ENCODE measurements at regions not wholly inside any gene's neighbourhood (a gene's known extent, or its start where the extent isn't known, plus 50 kb on each side); places are given as distances from the start of the nearest gene placed in this dataset.

DNA sequence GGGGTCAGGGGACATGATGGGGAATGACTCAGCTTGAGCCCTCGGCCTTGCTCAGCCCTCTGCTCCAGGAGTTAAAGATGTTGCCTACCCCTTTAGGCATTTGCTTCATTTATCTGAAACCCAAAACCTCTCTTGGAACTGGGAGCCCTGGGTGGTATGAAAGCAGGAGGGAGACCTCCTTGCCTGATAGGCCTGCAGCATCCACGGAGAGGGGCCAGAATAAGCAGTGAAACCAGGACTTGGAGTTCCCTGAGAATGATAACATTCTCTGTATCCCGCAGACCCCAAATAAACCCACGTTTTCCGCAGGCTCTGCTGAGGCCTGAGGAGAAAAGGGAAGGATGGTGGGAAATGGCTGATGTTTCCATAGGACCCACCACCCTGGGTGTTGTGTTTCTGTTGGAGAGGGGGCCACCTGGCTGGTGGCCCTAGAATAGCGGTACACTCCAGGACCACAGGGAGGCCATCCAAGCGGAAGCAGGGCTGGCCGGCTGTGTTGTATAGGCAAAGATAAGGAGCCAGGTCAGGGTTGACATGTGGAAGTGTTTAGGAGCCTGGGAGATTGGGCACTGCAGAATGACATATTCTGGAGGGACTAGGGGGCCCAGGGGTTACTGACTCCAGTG lies 77.4 kb downstream of the FOXD2 start:
- Histone ChIP-seq H3K9me3 (ENCODE audit: control insufficient read depth, low read depth, low read length) (no peaks in the 10 kb centered on the region), H3K9ac (ENCODE audit: extremely low read depth, insufficient read length, low read length) (no peak overlapping the region), H4K91ac (ENCODE audit: insufficient read length, low read depth, low read length) (no peak overlapping the region), H2AFZ (ENCODE audit: low read length) (no peak overlapping the region), H3K4me1 (ENCODE audit: insufficient read depth, low read length) (no peaks in the 10 kb centered on the region), H3K23ac (ENCODE audit: insufficient read length, low read depth, low read length) (no peak overlapping the region), H3K79me2 (ENCODE audit: insufficient read depth, low read length) (no peaks in the 10 kb centered on the region), H3T11ph (ENCODE audit: low read length) (no peak overlapping the region), H2BK15ac (ENCODE audit: low read depth, low read length) (no peak overlapping the region), H4K8ac (replicated peaks; ENCODE audit: insufficient read length, low read depth, low read length) (no peak overlapping the region), H2BK120ac (ENCODE audit: low read depth, low read length, poor library complexity, severe bottlenecking) (no peak overlapping the region), H3K4me2 (ENCODE audit: insufficient read depth, insufficient read length, low read length) (no peak overlapping the region), H3K14ac (ENCODE audit: insufficient read depth, low read length) (no peak overlapping the region), H3K18ac (ENCODE audit: insufficient read length, low read depth, low read length) (no peak overlapping the region), H3K23me2 (ENCODE audit: insufficient read length, low read depth, low read length, poor library complexity, severe bottlenecking) (no peaks in the 10 kb centered on the region), H2BK20ac (ENCODE audit: low read depth, low read length, poor library complexity, severe bottlenecking) (no peak overlapping the region), H2BK12ac (ENCODE audit: insufficient read length, low read depth, low read length) (no peak overlapping the region), H3K79me1 (ENCODE audit: insufficient read depth, low read depth, low read length, poor library complexity, severe bottlenecking) (no peaks in the 10 kb centered on the region), H3K56ac (ENCODE audit: insufficient read length, low read depth, low read length) (no peak overlapping the region), H2BK5ac (ENCODE audit: insufficient read length, low read length) (no peak overlapping the region), H4K20me1 (ENCODE audit: control insufficient read depth, insufficient read depth, insufficient read length) (no peaks in the 10 kb centered on the region), H3K27ac (ENCODE audit: insufficient read length, low read depth, low read length) (no peak overlapping the region), H2AK5ac (ENCODE audit: insufficient read length, low read length) (no peak overlapping the region), H3K4ac (ENCODE audit: low read depth, low read length) (no peak overlapping the region), H4K5ac (ENCODE audit: insufficient read length, low read depth, low read length) (no peak overlapping the region), H3K27me3 (ENCODE audit: insufficient read depth, low read length) (peaks cover 4% of the 10 kb centered on the region; the same call in 1 of the 2 replicates)
- Mint-ChIP-seq H3K4me3 (no peak overlapping the region), H3K36me3 (ENCODE audit: insufficient read depth in 1 of 3, low read depth in 3 of 3) (peaks cover 0 to 2% (median 0%) of the 10 kb centered on the region in 3 experiments; a peak in 1 of 7 replicates), H3K9me3 (peaks cover 5 to 9% of the 10 kb centered on the region in 2 experiments; a peak in 3 of 5 replicates), H3K27ac (no peak overlapping the region), H3K27me3 (ENCODE audit: low read depth) (peaks cover 82% of the 10 kb centered on the region), H3K4me1 (no peaks in the 10 kb centered on the region)
- DNase-seq, result no peak
- WGBS (ENCODE audit: extremely low coverage, insufficient read length, low lambda C conversion rate), result no CpG with 5 or more reads among the region's 8 CpGs
- TF ChIP-seq, protein P1, sequence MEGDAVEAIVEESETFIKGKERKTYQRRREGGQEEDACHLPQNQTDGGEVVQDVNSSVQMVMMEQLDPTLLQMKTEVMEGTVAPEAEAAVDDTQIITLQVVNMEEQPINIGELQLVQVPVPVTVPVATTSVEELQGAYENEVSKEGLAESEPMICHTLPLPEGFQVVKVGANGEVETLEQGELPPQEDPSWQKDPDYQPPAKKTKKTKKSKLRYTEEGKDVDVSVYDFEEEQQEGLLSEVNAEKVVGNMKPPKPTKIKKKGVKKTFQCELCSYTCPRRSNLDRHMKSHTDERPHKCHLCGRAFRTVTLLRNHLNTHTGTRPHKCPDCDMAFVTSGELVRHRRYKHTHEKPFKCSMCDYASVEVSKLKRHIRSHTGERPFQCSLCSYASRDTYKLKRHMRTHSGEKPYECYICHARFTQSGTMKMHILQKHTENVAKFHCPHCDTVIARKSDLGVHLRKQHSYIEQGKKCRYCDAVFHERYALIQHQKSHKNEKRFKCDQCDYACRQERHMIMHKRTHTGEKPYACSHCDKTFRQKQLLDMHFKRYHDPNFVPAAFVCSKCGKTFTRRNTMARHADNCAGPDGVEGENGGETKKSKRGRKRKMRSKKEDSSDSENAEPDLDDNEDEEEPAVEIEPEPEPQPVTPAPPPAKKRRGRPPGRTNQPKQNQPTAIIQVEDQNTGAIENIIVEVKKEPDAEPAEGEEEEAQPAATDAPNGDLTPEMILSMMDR (conservative IDR thresholded peaks at IDR 0.05), result peak; percentile 35; the same call in 2 of the 3 replicates

All from H9 (cell line).